Gastrocnemius medialis (tissue), 4 donors: ENCODE measurements at regions not wholly inside any gene's neighbourhood (a gene's known extent, or its start where the extent isn't known, plus 50 kb on each side); places are given as distances from the start of the nearest gene placed in this dataset.

Experiments
- CTCF ChIP-seq, 5 experiments: fragments of 450-650 bp in 3 of 5; fragments of 200-600 bp in 2 of 5; sonication (generic) in 2 of 5; IDR thresholded peaks in 4 of 5; conservative IDR thresholded peaks in 1 of 5; 1 replicate in 4 of 5; 2 replicates in 1 of 5; pipeline ENCODE4 v1.5.1; 2016 to 2019; ENCODE audit warnings: antibody characterized with exemption in 5 of 5, mild to moderate bottlenecking in 3 of 5, moderate library complexity in 3 of 5
- POLR2A ChIP-seq, 2 donors: fragments of 450-650 bp; IDR thresholded peaks; one replicate each; pipeline ENCODE4 v1.6.1; 2017; ENCODE audit warnings: antibody characterized with exemption in 2 of 2, mild to moderate bottlenecking in 2 of 2, moderate library complexity in 2 of 2

- no peak for TF ChIP-seq CTCF (IDR thresholded peaks at IDR 0.05 in 4 of 5, conservative IDR thresholded peaks at IDR 0.05 in 1 of 5)
- TF ChIP-seq POLR2A (IDR thresholded peaks at IDR 0.05) = no peak
Observed at GRCh38 chr12:46107591-46107990, 117.2 kb upstream of the SCAF11 start.
